ENCODE measurements at regions not wholly inside any gene's neighbourhood (a gene's known extent, or its start where the extent isn't known, plus 50 kb on each side); places are given as distances from the start of the nearest gene placed in this dataset.

DNA sequence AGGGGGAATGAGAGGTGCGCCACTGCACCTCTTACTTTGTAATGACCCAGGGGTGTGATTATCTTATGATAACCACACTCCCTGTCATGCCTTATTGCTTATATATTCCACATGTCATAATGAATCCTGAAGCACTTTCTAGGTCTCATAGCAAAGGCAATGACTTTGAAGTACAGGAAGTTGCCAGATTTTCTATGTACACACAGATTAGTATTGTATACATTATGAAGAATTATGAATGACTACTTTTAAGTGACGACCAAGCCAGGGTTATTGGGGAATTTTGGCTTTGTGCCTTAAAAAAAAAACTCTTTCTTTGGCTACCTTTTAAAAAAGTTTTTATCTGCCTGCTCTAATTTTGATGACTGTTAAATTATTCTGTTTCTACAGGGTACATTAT, 269.6 kb downstream of the MDFIC start:
- TF ChIP-seq CHD1 (IDR thresholded peaks at IDR 0.05; ENCODE audit: low read depth, low read length) = no peak
- TF ChIP-seq POLR2A (IDR thresholded peaks at IDR 0.05; ENCODE audit: low read depth, low read length) = no peak
- TF ChIP-seq CTCF (conservative IDR thresholded peaks at IDR 0.05; ENCODE audit: low read depth, low read length) = no peak
- no peak for TF ChIP-seq RFX5 (IDR thresholded peaks at IDR 0.05; ENCODE audit: low read depth, low read length)
- TF ChIP-seq ELK1 (IDR thresholded peaks at IDR 0.05; ENCODE audit: borderline replicate concordance, low read depth, low read length) = no peak
- no peak for TF ChIP-seq CEBPB (IDR thresholded peaks at IDR 0.05; ENCODE audit: low read depth, low read length)
- no peak for TF ChIP-seq RCOR1 (IDR thresholded peaks at IDR 0.05; ENCODE audit: insufficient replicate concordance, low read length)
